HL-60/S4 treated with retinoic acid at 250 ng/mL for 4 days and 3 days (cell line): ENCODE measurements at regions not wholly inside any gene's neighbourhood (a gene's known extent, or its start where the extent isn't known, plus 50 kb on each side); places are given as distances from the start of the nearest gene placed in this dataset.
"Not testable (repeated sequence)": the region's sequence is repeated elsewhere in the genome, so short reads cannot be mapped to it uniquely, and the experiment has no call there.

Experiments used
- in situ Hi-C: fragments of 300-500 bp; cut with MboI; formaldehyde crosslinking; loops from 2 replicates; pipeline ENCODE4 v1.7.0; 2022; ENCODE audit warnings: low sequenced_read_pairs

DNA sequence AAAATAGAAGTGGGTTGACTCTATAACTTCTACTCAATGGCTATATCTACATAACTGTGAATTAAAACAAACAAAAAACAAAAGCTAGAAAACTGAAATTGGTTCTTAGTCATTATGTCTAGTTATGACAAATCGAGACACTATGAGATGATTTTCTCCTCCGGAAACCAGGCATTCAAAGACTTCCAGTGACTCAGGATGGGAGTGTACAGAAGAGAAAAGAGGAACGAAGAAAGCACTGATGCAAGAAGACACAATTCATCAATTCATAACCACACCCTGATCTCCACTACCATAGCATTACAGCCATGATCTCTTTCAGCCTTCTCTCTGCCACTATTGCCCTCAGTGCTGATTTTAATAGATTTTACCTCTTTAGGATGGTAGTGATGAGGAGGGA lies 253.6 kb downstream of the CBLL2 start:
- in situ Hi-C loops: no loop called here

DNA sequence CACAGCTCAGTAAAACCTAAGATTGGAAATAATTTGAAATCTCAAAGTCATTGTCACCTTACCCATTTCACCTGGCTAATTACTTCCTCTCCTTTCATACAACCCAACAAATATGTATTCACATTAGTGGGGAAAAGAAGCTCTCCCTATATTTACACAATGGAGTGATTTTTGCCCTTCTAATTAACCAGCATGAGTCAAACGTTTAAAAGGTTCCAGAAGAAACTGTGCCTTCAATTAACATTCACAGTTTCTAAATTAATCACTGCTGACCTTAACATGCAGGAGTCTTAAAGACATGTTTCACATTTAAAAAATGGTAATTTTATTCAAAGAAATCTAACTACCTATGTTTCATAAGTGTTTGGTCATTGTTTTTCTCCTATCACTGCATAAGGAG lies 254.6 kb downstream of the CBLL2 start:
- in situ Hi-C loops: no loop called here

DNA sequence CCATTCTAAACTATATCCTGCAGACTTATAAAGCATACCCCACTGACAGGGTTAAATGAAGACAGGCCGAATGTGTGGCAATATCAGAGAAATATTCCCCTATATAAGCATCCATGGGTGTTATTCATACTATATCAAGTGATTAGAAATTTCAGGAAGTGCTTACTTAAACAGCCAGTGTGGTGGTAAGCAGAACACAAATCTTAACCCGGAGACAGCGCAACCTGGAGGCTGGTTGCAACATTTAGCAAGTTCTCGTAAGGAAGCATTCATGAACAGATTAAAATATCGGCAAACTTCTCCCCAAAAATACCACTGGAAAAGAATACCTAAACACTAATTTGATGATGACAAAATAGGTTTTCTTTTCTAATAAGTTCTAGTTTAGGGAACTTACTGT lies 261.2 kb downstream of the CBLL2 start:
- in situ Hi-C loops: no loop called here

DNA sequence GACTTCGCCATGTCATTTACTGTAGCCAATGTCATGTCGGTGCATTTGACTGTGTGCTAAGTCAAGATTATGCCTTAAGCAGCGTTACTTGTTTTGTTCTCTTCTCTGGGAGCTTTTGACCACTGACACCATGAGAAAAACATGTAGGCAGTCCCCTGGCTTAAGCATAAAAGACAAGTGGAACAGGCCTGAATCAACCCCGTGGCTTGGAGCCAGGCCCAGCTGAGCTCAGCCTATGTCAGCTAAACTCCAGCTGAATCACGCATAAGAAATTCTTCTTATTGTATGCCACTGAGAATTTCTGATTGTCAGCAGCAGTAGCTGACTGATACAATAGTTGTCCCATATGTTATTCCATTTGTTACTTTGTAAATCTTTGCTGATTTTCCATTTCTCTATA lies 261.9 kb downstream of the CBLL2 start:
- in situ Hi-C loops: no loop called here

DNA sequence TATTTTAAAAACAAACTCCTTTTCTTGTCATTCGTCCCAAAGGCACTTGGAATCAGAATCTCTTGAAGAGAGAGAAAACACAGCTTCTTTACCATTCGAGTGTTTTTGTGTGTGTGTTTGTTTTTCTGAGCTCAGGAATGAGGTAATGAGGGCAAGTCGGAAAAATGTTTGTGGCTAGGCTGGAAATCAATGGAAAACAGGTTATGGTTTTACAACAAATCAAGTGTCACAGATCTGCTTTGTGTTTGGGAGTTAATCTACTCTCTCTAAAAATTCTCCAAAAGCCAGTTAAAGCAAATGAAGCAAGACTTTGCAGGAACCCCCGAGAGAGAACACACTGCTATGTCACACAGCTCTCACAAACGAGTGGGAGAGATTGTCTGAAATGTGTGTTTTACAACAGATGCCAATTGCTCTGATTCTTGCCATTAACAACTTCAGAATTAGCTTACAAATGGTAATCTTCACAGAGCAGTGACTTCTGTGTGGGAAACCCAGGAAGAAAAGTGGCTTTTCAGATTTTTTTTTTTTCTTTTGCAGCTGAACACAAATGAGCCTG lies 264.1 kb downstream of the CBLL2 start:
- in situ Hi-C loops: no loop called here

DNA sequence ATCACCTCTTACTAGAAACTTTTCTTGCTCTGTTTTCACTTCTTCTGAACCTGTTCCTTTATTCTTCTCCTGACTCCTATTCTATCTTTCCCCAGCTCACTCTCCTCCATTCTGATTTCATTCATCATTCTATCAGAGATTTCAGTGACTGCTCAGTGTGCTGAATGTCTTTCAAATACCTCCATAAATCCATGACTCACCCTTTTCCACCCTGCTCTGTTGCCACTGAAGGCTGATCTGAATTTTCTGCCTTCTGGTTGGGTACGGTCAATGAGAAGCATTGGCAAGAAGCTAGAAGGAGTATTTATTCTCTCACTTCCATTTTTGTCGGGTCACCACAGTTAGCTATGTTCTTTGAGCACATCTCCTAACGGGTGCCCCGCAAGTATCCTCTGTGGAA lies 265.9 kb downstream of the CBLL2 start:
- in situ Hi-C loops: no loop called here

DNA sequence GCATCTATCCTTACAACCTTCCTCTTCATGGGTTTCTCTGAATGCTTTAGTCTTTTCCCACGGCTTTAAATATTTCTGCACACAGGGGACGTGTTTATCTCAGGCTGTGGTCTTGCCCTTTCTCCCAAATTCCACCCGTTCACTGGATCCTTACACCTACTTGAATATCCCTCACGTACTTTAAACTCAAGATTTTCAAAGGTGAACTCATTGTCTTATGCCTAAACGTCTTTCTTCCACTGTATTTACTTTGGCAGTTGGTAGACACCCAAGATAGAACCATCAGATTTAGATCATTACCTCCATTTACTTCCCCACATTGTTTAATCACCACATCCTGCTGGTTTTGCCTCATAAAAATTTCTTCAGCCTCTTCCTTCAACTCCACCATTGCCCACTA lies 269.2 kb downstream of the CBLL2 start:
- in situ Hi-C loops: no loop called here

DNA sequence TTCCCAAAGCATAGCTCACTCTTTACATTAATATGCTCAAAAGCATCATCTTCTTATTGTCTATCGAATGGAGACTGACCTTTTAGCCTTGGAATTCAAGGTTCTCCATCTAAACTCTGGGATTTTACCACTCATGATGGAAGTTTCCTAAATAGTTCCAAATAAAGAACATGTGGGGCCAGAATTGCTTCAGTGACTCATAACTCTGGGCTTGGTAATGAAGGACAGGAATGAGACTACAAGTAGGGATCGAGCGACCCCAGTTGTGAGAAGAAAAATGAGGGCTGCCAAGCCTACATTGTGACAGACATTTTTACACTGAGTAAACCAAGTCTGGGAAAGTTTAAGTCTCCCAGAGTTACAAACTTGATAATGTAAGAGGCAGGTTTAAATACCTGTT lies 269.9 kb downstream of the CBLL2 start:
- in situ Hi-C loops: no loop called here

DNA sequence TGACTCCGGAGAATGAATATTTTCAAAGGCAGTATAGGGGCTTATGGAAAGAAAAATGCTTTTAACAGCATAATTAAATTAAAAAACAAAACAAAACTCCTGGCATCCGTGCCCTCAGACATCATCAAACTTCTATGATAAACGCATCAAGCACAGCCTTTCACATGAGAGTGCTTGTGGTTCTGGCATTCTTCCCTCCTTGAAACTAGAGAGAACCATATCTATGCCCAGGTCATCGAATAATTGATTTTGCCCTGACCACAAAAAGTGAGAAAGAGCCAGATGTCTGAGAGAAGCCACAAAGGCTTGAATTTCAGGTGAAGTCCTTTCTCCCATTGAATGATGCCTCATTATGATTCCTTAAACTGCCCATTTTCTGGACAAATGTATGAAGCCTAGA lies 286.8 kb downstream of the CBLL2 start:
- in situ Hi-C loops: no loop called here

DNA sequence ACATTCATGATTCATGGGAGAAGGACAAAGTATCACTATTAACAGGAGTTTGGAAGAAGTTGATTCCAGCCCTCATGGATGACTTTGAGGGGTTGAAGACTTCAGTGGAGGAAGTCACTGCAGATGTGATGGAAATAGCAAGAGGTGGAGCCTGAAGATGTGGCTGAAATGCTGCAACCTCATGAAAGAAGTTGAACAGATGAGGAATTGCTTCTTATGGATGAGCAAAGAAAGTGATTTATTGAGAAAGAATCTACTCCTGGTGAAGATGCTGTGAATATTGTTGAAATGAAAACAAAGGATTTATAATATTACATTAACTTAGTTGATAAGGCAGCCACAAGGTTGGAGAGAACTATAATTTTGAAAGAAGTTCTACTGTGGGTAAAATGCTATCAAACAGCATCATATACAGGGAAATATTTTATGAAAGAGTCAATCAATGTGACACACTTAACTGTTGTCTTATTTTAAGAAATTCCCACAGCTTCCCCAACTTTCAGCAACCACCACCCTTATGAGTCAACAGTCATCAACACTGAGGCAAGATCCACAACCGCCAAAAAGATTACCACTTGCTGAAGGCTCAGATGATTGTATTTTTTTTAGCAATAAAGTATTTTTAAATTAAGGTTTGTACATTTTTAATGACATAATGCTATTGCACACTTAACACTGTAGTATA lies 302.6 kb downstream of the CBLL2 start:
- in situ Hi-C loops: no loop called here

DNA sequence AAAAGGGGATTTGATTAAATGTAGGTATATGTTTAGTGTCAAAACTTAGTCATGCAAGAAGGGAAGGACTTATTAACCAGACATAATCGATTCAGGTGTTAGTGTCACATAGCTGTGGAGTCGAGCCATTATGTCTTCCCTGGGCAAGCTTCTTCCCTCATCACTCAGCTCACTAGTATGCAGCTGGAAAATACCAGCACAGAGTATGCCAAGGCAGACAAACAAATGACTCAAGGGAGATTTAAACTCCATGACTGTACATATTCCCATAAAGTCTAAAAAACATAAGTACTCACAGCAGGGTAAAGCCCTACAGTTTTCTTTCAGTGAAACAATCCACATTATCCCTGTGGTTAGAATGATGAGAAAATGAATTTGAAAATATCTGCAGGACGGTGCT lies 304.5 kb downstream of the CBLL2 start:
- in situ Hi-C loops: no loop called here

DNA sequence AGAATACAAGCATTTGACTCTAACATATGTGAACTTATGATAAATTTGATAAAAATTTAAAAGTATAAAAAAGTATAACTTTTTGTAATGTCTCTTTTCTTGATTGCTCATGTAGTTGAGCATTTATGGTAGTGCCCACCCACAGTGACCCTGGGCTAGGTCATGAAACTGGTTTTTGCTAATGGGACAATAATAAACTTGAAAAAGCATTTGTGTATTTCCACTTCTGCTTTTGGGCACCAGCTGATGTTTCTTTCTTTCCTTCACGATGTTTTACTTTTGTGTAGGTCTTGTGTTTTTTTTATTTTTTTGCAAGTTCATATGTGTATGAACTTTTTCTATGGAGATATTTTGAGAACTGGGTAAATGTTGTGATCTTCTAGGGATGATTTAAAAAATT lies 313.1 kb downstream of the CBLL2 start:
- in situ Hi-C loops: no loop called here

DNA sequence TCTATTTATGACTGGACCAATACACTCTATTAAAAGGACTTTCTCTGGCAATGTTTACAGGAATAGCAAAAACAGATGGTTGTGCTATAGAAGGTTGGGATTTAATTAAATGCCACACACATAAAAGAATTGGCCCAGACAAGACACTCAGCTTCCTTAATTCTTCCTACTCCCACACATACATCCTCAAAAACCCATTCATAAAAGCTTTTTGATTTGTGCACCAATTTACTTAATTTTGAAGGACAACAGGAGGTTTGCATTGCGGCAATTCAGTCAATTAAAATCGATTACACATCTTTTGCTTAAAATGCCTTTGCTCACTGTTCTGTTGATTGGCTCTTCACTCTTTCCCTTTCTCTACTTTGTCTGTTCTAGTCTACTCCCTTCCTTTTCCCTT lies 317.1 kb downstream of the CBLL2 start:
- in situ Hi-C loops: no loop called here

DNA sequence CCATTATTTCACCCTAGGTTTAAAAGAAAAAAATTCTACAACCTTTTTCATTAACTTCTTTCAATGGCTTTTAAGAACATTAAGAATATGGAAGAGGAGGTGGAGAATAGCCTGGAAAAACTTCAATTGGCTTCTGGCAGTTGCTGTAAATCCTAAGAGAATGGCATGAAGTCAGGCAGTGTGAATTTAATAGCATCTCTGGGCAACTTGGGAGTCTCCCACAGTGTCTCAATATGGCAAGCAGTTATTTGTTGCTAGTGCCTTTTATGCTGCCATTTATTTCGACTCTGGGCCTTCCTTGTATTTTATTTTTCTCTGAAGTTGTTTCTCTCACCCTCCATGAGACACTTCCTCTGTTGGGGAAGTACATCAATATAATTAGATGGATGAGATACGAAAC lies 322.1 kb downstream of the CBLL2 start:
- in situ Hi-C loops: no loop called here

DNA sequence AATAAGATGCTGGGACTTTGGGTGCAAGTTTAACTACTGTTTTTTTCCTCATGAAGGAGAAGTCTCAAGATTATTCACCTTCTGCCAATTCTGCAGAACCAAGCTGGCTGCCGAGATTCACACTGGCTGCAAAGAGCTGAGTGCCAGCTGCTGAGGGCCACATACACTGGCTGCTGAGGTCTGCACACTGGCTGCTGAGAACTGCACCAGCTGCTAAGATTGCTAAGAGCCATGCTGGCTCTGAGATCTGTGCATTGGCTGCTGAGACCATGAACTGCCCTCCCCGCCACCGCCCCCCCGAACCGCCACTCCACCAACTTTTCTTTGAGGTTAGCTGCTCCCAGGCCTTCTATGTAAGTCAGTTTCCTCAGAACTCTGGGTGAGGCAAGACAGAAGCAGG lies 330.3 kb downstream of the CBLL2 start:
- in situ Hi-C loops: no loop called here

DNA sequence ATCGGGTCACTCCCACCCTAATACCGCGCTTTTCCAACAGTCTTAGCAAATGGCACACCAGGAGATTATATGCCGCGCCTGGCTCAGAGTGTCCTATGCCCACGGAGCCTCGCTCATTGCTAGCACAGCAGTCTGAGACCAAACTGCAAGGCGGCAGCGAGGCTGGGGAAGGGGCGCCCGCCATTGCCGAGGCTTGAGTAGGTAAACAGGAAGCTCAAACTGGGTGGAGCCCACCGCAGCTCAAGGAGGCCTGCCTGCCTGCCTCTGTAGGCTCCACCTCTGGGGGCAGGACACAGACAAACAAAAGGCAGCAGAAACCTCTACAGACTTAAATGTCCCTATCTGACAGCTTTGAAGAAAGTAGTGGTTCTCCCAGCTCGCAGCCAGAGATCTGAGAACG lies 336.7 kb downstream of the CBLL2 start:
- in situ Hi-C loops: not testable (repeated sequence)

DNA sequence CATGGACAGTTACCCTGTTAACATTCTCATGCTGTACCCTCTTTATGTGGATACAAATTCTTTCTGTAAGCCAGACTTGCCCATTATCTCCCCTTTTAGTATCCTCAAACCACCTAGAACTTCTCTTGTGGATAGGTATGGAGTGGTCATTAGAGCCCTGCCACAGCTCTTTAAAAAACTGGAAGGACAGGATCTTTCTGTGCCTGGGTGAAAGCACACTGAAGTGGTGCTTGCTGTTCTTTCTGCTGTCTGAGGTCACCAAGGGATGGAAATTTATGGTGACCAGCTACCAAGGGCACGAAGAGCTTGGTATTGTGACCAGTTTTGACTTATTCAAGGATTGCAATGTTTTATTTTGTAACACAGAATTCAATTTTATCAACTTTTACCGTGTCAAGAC lies 344.2 kb downstream of the CBLL2 start:
- in situ Hi-C loops: no loop called here

DNA sequence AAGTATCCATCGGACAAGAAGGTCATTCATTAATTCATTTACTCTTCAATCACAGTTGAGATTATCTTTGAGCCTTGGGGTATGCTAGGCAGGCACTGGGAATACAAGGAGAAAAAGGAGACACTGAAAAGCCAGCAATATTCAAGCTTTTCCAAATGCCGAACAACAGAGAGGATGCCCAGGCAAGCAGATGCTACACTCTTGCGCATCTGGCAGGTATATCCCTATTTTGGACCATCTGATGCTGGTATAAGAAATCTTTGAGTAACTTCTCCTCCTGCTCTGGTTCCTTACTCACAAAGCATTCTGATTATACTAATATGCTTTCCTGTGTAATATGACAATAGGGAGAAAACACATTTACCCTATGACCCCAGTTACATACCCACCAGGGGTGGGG lies 354.9 kb downstream of the CBLL2 start:
- in situ Hi-C loops: no loop called here

DNA sequence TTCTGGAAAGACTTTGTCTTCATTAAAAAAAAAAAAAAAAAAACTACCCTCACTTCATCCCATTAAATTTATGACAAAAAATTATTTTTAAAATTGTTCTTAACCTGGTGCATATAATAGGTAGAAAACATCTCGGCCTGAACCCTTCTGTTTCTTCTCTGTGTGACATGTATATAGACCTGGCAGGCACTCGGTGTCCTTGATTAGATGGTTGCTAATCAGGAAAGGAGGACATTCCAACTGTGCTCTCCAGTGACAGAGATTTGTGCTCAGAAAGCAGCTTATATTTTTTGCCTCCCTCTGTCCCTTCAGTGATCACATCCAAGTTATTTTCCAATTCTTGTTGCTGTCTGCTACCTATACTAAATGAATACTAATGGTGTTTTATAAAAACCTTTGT lies 355.6 kb downstream of the CBLL2 start:
- in situ Hi-C loops: no loop called here

DNA sequence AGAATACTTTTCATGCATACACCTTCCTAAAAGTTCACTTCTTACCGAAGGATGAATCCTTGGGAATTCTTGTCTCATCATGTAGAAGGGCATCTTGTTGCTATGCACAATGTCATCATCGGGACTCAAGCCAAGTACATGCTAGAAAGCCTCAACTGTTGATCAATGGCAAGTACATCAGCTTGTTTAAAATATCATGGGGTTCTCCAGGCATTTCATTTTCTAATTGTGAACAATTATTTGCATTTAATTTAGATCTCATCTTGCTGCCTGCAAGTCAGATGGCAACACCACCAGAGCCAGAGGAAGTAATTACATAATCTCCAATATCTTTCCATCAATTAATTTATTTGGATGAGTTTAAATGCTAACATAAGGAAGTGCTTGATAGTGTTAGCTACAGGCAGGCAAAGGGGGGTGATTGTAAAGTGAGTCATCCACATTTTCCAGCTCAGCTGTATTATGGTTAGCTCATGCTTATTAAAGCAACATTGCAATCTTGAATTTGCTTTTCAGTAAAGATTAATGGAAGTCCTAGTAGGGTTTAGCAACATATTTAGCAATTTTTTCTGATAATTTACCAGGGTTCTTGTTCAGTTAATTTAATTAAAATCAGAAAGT lies 356.5 kb downstream of the CBLL2 start:
- in situ Hi-C loops: no loop called here

DNA sequence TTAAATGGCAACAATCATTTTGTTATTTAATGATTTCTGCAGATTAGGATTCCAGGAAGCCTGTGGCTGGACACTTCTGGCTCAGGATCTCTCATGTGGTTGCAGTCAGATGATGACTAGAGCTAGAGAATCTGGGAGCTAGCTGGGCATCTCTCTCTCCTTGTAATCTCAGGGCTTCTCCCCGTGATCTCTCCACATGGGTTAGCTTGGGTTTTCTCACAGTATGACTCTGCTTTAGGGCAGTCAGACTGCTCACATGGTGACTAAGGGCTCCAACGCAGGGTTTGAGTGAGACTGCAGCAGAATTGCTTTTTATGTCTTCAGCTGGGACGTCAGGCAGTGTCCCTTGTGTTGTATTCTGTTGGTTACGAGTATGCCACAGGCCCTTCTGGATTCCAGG lies 361.4 kb downstream of the CBLL2 start:
- in situ Hi-C loops: no loop called here

DNA sequence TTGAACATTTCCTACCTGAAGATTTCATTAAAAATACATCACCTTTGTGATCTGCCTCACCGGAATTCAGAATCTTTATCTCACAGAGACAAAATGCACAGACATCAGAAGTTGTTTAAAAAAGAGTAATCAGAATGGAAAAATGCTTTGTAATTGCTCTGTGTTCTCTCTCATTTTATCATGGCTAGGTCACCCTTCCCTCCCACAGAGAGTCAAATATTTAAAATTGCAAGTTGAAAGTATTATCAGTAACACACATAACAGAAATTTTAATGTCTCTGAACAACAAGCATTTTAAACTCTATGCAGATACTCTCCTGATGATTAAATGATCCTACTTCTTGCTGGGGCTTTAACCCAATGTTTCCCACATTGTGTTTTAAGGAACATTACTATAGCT lies 362.0 kb downstream of the CBLL2 start:
- in situ Hi-C loops: no loop called here

DNA sequence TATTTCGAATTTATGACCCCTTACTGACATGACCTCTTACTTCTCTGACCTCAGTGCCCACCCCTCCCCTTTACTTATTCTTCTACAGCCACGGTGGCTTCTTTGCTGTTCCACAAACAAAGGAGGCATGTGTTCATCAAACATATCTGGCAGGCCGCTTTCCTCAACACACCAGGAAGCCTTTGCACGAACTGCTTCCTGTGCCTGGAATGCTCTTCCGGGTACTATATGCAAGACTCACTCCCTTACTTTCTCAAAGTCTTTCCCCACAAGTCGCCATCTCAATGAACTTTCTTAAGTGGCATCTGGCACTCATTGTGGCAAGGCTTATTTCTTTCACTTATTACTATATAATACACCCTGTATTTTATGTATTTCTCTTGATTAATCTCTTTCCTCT lies 351.5 kb upstream of the DDX53 start:
- in situ Hi-C loops: no loop called here
